H9 (cell line): ENCODE measurements at regions not wholly inside any gene's neighbourhood (a gene's known extent, or its start where the extent isn't known, plus 50 kb on each side); places are given as distances from the start of the nearest gene placed in this dataset.

ENCODE experiments used
- DNase-seq: peaks from one replicate; pipeline ENCODE4 v3.0.0-alpha.2; 2017
- H2AFZ ChIP-seq: one replicate; pipeline ENCODE4 v1.6.1; 2013; ENCODE audit warnings: mild to moderate bottlenecking, low read length, control low read depth, moderate library complexity
- H2AK5ac ChIP-seq: 2 replicates; pipeline ENCODE4 v1.6.1; 2013; ENCODE audit warnings: low read length, control low read depth, mixed read lengths; ENCODE audit not compliant: insufficient read length
- H2BK120ac ChIP-seq: one replicate; pipeline ENCODE4 v1.6.1; 2013; ENCODE audit warnings: low read depth, mild to moderate bottlenecking, low read length, control low read depth, inconsistent platforms; ENCODE audit not compliant: poor library complexity, severe bottlenecking
- H2BK12ac ChIP-seq: 2 replicates; pipeline ENCODE4 v1.6.1; 2013; ENCODE audit warnings: low read length, control low read depth, mixed read lengths, low read depth; ENCODE audit not compliant: insufficient read length
- H2BK15ac ChIP-seq: 2 replicates; pipeline ENCODE4 v1.6.1; 2013; ENCODE audit warnings: low read depth, low read length, control low read depth
- H2BK20ac ChIP-seq: one replicate; pipeline ENCODE4 v1.6.1; 2013; ENCODE audit warnings: low read depth, mild to moderate bottlenecking, low read length, control low read depth, inconsistent platforms; ENCODE audit not compliant: poor library complexity, severe bottlenecking
- H2BK5ac ChIP-seq: 2 replicates; pipeline ENCODE4 v1.6.1; 2013; ENCODE audit warnings: low read length, control low read depth, mixed read lengths; ENCODE audit not compliant: insufficient read length
- H3K14ac ChIP-seq: 2 replicates; pipeline ENCODE4 v1.6.1; 2013; ENCODE audit warnings: low read length, control low read depth; ENCODE audit not compliant: insufficient read depth
- H3K18ac ChIP-seq: 2 replicates; pipeline ENCODE4 v1.6.1; 2013; ENCODE audit warnings: low read depth, mild to moderate bottlenecking, mixed read lengths, low read length, control low read depth; ENCODE audit not compliant: insufficient read length
- H3K23ac ChIP-seq: 2 replicates; pipeline ENCODE4 v1.6.1; 2013; ENCODE audit warnings: low read length, control low read depth, mixed read lengths, low read depth; ENCODE audit not compliant: insufficient read length
- H3K23me2 ChIP-seq: 2 replicates; pipeline ENCODE4 v1.6.1; 2013; ENCODE audit warnings: low read depth, mild to moderate bottlenecking, mixed read lengths, low read length, control low read depth; ENCODE audit not compliant: insufficient read length, poor library complexity, severe bottlenecking
- H3K27ac ChIP-seq: 2 replicates; pipeline ENCODE4 v1.5.1; 2013; ENCODE audit warnings: low read length, control low read depth, mixed read lengths, low read depth; ENCODE audit not compliant: insufficient read length
- H3K27me3 ChIP-seq: 2 replicates; pipeline ENCODE4 v1.6.1; 2013; ENCODE audit warnings: low read length, control low read depth, inconsistent platforms; ENCODE audit not compliant: insufficient read depth
- H3K4ac ChIP-seq: 2 replicates; pipeline ENCODE4 v1.6.1; 2013; ENCODE audit warnings: low read depth, mild to moderate bottlenecking, control low read depth, inconsistent platforms, low read length, moderate library complexity
- H3K4me1 ChIP-seq: 2 replicates; pipeline ENCODE4 v1.6.1; 2013; ENCODE audit warnings: low read length, control low read depth, inconsistent platforms; ENCODE audit not compliant: insufficient read depth
- H3K4me2 ChIP-seq: 2 replicates; pipeline ENCODE4 v1.6.1; 2013; ENCODE audit warnings: low read length, control low read depth, mixed read lengths; ENCODE audit not compliant: insufficient read length, insufficient read depth
- H3K56ac ChIP-seq: 2 replicates; pipeline ENCODE4 v1.6.1; 2013; ENCODE audit warnings: low read depth, mild to moderate bottlenecking, mixed read lengths, low read length, control low read depth; ENCODE audit not compliant: insufficient read length
- H3K79me1 ChIP-seq: 2 replicates; pipeline ENCODE4 v1.6.1; 2013; ENCODE audit warnings: low read depth, mild to moderate bottlenecking, moderate library complexity, low read length, control low read depth, inconsistent platforms; ENCODE audit not compliant: insufficient read depth, poor library complexity, severe bottlenecking
- H3K79me2 ChIP-seq: 2 replicates; pipeline ENCODE4 v1.6.1; 2013; ENCODE audit warnings: low read length, control low read depth, inconsistent platforms; ENCODE audit not compliant: insufficient read depth
- H3K9ac ChIP-seq: 2 replicates; pipeline ENCODE4 v1.6.1; 2013; ENCODE audit warnings: low read length, control low read depth, mixed read lengths; ENCODE audit not compliant: insufficient read length; ENCODE audit errors: extremely low read depth
- H3K9me3 ChIP-seq: one replicate; pipeline ENCODE4 v1.6.1; 2013; ENCODE audit warnings: low read depth, low read length, inconsistent platforms; ENCODE audit not compliant: control insufficient read depth
- H3T11ph ChIP-seq: one replicate; pipeline ENCODE4 v1.6.1; 2013; ENCODE audit warnings: mild to moderate bottlenecking, low read length, control low read depth, inconsistent platforms
- H4K20me1 ChIP-seq: one replicate; pipeline ENCODE4 v1.6.1; 2013; ENCODE audit not compliant: control insufficient read depth, insufficient read length, insufficient read depth
- H4K5ac ChIP-seq: 2 replicates; pipeline ENCODE4 v1.6.1; 2013; ENCODE audit warnings: low read depth, mild to moderate bottlenecking, mixed read lengths, low read length, control low read depth; ENCODE audit not compliant: insufficient read length
- H4K8ac ChIP-seq: replicated peaks from 2 replicates; pipeline ENCODE4 v1.6.1; 2013; ENCODE audit warnings: low read length, control low read depth, mixed read lengths, low read depth; ENCODE audit not compliant: insufficient read length
- H4K91ac ChIP-seq: 2 replicates; pipeline ENCODE4 v1.6.1; 2013; ENCODE audit warnings: low read depth, mild to moderate bottlenecking, moderate library complexity, mixed read lengths, low read length, control low read depth; ENCODE audit not compliant: insufficient read length
- H3K27ac Mint-ChIP-seq, 3 experiments: 2 replicates in 2 of 3; 3 replicates in 1 of 3; pipeline ENCODE4 v1.8.0; 2020 to 2021; ENCODE audit warnings: mixed read lengths in 3 of 3, mild to moderate bottlenecking in 1 of 3, moderate library complexity in 1 of 3
- H3K27me3 Mint-ChIP-seq: 2 replicates; pipeline ENCODE4 v1.8.0; 2021; ENCODE audit warnings: low read depth, mild to moderate bottlenecking, moderate library complexity, mixed read lengths
- H3K36me3 Mint-ChIP-seq, 3 experiments: 2 replicates in 2 of 3; 3 replicates in 1 of 3; pipeline ENCODE4 v1.8.0; 2020 to 2021; ENCODE audit warnings: low read depth in 3 of 3, mixed read lengths in 3 of 3; ENCODE audit not compliant: insufficient read depth in 1 of 3
- H3K4me1 Mint-ChIP-seq, 2 experiments: 2 replicates each; pipeline ENCODE4 v1.8.0; 2020; ENCODE audit warnings: mixed read lengths in 2 of 2
- H3K4me3 Mint-ChIP-seq, 2 experiments: 2 replicates in 1 of 2; 3 replicates in 1 of 2; pipeline ENCODE4 v1.8.0; 2020 to 2021; ENCODE audit warnings: mild to moderate bottlenecking in 2 of 2, mixed read lengths in 2 of 2, moderate library complexity in 1 of 2
- H3K9me3 Mint-ChIP-seq, 2 experiments: 2 replicates in 1 of 2; 3 replicates in 1 of 2; pipeline ENCODE4 v1.8.0; 2020; ENCODE audit warnings: mild to moderate bottlenecking in 2 of 2, mixed read lengths in 2 of 2, moderate library complexity in 1 of 2
- WGBS: extraction: QIAGEN DNeasy Blood & Tissue Kit; methylation state at CpG from one replicate; pipeline ENCODE4 v1.1.7; 2013; ENCODE audit warnings: missing lambda C conversion rate, low lambda C conversion rate, mixed read lengths; ENCODE audit not compliant: insufficient read length; ENCODE audit errors: extremely low coverage; 5-methylcytosine and 5-hydroxymethylcytosine counted together
- TF ChIP-seq, protein P1 (sequence below): fragments of 200-600 bp; sonication (generic); conservative IDR thresholded peaks from 3 replicates; pipeline ENCODE4 v1.8.0; 2021; ENCODE audit warnings: antibody characterized with exemption, mild to moderate bottlenecking

DNA sequence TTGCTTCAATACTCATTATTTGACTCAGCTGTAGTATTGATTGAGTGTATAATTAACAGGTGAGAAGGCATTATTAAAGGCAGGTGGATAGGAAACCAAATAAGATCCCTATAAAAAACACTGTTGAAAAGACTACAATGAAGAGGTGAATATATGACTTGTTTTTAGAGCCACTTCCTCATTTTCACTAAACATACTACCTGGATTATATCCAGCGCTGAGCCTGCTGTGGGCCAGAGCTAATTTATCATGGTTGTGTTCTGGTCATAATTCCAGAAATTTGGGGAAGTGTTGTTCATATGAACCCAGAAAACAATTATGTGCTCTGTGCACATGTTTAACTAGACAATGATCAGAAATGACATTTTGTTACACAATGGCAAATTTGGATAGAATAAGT is 235.3 kb upstream of the MME start:
- no peaks in the 10 kb centered on the region for H3K23me2 ChIP-seq
- H3K9ac ChIP-seq, result no peak overlapping the region
- WGBS, result no CpG with 5 or more reads among the region's 1 CpG
- Mint-ChIP-seq H3K27ac (no peak overlapping the region), H3K36me3 (no peaks in the 10 kb centered on the region), H3K4me3 (no peak overlapping the region), H3K9me3 (no peaks in the 10 kb centered on the region), H3K27me3 (no peaks in the 10 kb centered on the region), H3K4me1 (no peaks in the 10 kb centered on the region)
- H3K9me3 ChIP-seq, result no peaks in the 10 kb centered on the region
- no peaks in the 10 kb centered on the region for H3K27me3 ChIP-seq
- H2BK20ac ChIP-seq, result no peak overlapping the region
- no peak overlapping the region for H3T11ph ChIP-seq
- no peak overlapping the region for H2BK5ac ChIP-seq
- no peaks in the 10 kb centered on the region for H4K20me1 ChIP-seq
- no peak overlapping the region for H4K8ac ChIP-seq
- H3K56ac ChIP-seq, result no peak overlapping the region
- no peak overlapping the region for H3K14ac ChIP-seq
- no peak overlapping the region for H2BK12ac ChIP-seq
- no peak overlapping the region for H3K27ac ChIP-seq
- no peaks in the 10 kb centered on the region for H3K79me1 ChIP-seq
- TF ChIP-seq, protein P1, sequence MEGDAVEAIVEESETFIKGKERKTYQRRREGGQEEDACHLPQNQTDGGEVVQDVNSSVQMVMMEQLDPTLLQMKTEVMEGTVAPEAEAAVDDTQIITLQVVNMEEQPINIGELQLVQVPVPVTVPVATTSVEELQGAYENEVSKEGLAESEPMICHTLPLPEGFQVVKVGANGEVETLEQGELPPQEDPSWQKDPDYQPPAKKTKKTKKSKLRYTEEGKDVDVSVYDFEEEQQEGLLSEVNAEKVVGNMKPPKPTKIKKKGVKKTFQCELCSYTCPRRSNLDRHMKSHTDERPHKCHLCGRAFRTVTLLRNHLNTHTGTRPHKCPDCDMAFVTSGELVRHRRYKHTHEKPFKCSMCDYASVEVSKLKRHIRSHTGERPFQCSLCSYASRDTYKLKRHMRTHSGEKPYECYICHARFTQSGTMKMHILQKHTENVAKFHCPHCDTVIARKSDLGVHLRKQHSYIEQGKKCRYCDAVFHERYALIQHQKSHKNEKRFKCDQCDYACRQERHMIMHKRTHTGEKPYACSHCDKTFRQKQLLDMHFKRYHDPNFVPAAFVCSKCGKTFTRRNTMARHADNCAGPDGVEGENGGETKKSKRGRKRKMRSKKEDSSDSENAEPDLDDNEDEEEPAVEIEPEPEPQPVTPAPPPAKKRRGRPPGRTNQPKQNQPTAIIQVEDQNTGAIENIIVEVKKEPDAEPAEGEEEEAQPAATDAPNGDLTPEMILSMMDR, result no peak
- no peak overlapping the region for H2BK15ac ChIP-seq
- H3K23ac ChIP-seq, result no peak overlapping the region
- H2AK5ac ChIP-seq, result no peak overlapping the region
- no peak overlapping the region for H4K5ac ChIP-seq
- no peak overlapping the region for H3K4ac ChIP-seq
- H4K91ac ChIP-seq, result no peak overlapping the region
- no peak overlapping the region for H3K4me2 ChIP-seq
- H2AFZ ChIP-seq, result no peak overlapping the region
- no peak overlapping the region for H2BK120ac ChIP-seq
- no peaks in the 10 kb centered on the region for H3K79me2 ChIP-seq
- DNase-seq, result no peak
- no peak overlapping the region for H3K18ac ChIP-seq
- no peaks in the 10 kb centered on the region for H3K4me1 ChIP-seq
